Caco-2 (cell line): ENCODE measurements at regions not wholly inside any gene's neighbourhood (a gene's known extent, or its start where the extent isn't known, plus 50 kb on each side); places are given as distances from the start of the nearest gene placed in this dataset.

Experiments
- BruUV-seq: library from RNA; stranded (reverse); fragments of 400-500 nt; replicated peaks from 2 replicates; lab custom pipeline; 2021; lab: Mats Ljungman, UMichigan
- CTCF ChIA-PET: fragments of 300-600 bp; sonication (Branson Sonifier 250); formaldehyde crosslinking; loops from one replicate; lab custom pipeline; 2022; ENCODE audit warnings: antibody characterized with exemption; lab: Charles Lee
- POLR2A ChIA-PET: fragments of 300-600 bp; sonication (Branson Sonifier 250); formaldehyde crosslinking; loops from one replicate; lab custom pipeline; 2022; ENCODE audit warnings: antibody characterized with exemption; lab: Charles Lee
- DNase-seq, 2 experiments: peaks; one replicate each; pipeline versions ENCODE4 v3.0.0 to v3.0.0-alpha.2; 2020 to 2022
- H3K27me3 ChIP-seq: replicated peaks from 2 replicates; pipeline ENCODE4 v1.6.0; 2011; ENCODE audit warnings: low read length; ENCODE audit not compliant: control insufficient read depth, insufficient read depth
- H3K36me3 ChIP-seq: 2 replicates; pipeline ENCODE4 v1.5.1; 2011; ENCODE audit warnings: low read length; ENCODE audit not compliant: control insufficient read depth, insufficient read depth
- H3K4me1 ChIP-seq: fragments of 250-450 bp; sonication (Bioruptor Pico); 2 replicates; pipeline ENCODE4 v1.5.1; 2020; ENCODE audit warnings: mild to moderate bottlenecking
- H3K4me3 ChIP-seq: 2 replicates; pipeline ENCODE4 v1.5.1; 2011; ENCODE audit warnings: low read depth, mild to moderate bottlenecking, control low read depth, low read length
- H3K9me3 ChIP-seq: fragments of 250-450 bp; sonication (Bioruptor Pico); 2 replicates; pipeline ENCODE4 v1.5.1; 2020; ENCODE audit warnings: mild to moderate bottlenecking, moderate library complexity
- H3K27ac Mint-ChIP-seq: one replicate; pipeline ENCODE4 v1.8.0; 2022; ENCODE audit warnings: mixed read lengths; ENCODE audit not compliant: unreplicated experiment
- H3K27me3 Mint-ChIP-seq: one replicate; pipeline ENCODE4 v1.8.0; 2022; ENCODE audit warnings: mixed read lengths; ENCODE audit not compliant: insufficient read depth, unreplicated experiment
- H3K36me3 Mint-ChIP-seq: one replicate; pipeline ENCODE4 v1.8.0; 2022; ENCODE audit warnings: mild to moderate bottlenecking, mixed read lengths; ENCODE audit not compliant: insufficient read depth, unreplicated experiment
- H3K4me1 Mint-ChIP-seq: one replicate; pipeline ENCODE4 v1.8.0; 2022; ENCODE audit warnings: low read depth, mixed read lengths; ENCODE audit not compliant: unreplicated experiment
- H3K4me3 Mint-ChIP-seq: one replicate; pipeline ENCODE4 v1.8.0; 2022; ENCODE audit warnings: mild to moderate bottlenecking, moderate library complexity, mixed read lengths; ENCODE audit not compliant: unreplicated experiment
- H3K9me3 Mint-ChIP-seq: one replicate; pipeline ENCODE4 v1.8.0; 2022; ENCODE audit warnings: mixed read lengths; ENCODE audit not compliant: unreplicated experiment
- intact Hi-C: fragments of 100-400 bp; cut with micrococcal nuclease; formaldehyde crosslinking; loops from one replicate; pipeline ENCODE4 v1.10.0; 2022; ENCODE audit not compliant: unreplicated experiment
- TF ChIP-seq, protein P1 (sequence below), 2 experiments: fragments of 200-600 bp in 1 of 2; IDR thresholded peaks; 1 replicate in 1 of 2; 2 replicates in 1 of 2; pipeline versions ENCODE4 v1.5.1 to v1.8.0; 2011 to 2022; ENCODE audit warnings: antibody characterized with exemption in 1 of 2, control low read depth in 1 of 2, inconsistent platforms in 1 of 2, low read depth in 1 of 2, low read length in 1 of 2, mild to moderate bottlenecking in 1 of 2, moderate library complexity in 1 of 2; ENCODE audit not compliant: insufficient read depth in 1 of 2, severe bottlenecking in 1 of 2, unreplicated experiment in 1 of 2

DNA sequence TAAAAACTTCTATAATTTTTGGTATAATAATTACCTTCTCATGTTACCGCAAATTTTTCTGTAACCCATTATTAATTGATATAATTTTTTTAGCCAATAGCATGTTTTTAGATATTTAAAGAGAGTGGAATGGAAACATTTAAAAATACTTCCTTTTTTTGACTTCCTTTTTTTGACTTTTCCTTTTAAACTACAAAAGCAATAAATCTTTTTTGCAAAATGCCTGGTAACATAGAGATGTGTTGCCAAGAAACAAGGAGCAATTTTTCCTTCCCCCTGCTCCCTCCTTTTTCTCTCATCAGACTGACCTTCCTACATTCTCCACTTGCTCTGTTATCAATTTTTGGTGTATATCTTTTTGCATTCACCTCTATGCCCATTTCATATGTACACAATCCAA, 666.2 kb downstream of the ADGRL2 start:
- no peaks in the 10 kb centered on the region for H3K36me3 Mint-ChIP-seq
- H3K4me1 ChIP-seq, result no peaks in the 10 kb centered on the region
- no peaks in the 10 kb centered on the region for H3K9me3 ChIP-seq
- H3K36me3 ChIP-seq, result no peaks in the 10 kb centered on the region
- H3K9me3 Mint-ChIP-seq, result no peaks in the 10 kb centered on the region
- ChIA-PET CTCF (no interaction called here), POLR2A (no interaction called here)
- no peaks in the 10 kb centered on the region for H3K27me3 Mint-ChIP-seq
- H3K27me3 ChIP-seq, result no peaks in the 10 kb centered on the region
- H3K4me3 Mint-ChIP-seq, result no peak overlapping the region
- H3K27ac Mint-ChIP-seq, result no peak overlapping the region
- intact Hi-C loops, result no loop called here
- no TSS peak for BruUV-seq
- H3K4me3 ChIP-seq, result no peak overlapping the region
- TF ChIP-seq, protein P1, sequence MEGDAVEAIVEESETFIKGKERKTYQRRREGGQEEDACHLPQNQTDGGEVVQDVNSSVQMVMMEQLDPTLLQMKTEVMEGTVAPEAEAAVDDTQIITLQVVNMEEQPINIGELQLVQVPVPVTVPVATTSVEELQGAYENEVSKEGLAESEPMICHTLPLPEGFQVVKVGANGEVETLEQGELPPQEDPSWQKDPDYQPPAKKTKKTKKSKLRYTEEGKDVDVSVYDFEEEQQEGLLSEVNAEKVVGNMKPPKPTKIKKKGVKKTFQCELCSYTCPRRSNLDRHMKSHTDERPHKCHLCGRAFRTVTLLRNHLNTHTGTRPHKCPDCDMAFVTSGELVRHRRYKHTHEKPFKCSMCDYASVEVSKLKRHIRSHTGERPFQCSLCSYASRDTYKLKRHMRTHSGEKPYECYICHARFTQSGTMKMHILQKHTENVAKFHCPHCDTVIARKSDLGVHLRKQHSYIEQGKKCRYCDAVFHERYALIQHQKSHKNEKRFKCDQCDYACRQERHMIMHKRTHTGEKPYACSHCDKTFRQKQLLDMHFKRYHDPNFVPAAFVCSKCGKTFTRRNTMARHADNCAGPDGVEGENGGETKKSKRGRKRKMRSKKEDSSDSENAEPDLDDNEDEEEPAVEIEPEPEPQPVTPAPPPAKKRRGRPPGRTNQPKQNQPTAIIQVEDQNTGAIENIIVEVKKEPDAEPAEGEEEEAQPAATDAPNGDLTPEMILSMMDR (IDR thresholded peaks at IDR 0.05; ENCODE audit: insufficient read depth in 1 of 2, low read depth in 1 of 2, low read length in 1 of 2, severe bottlenecking in 1 of 2, unreplicated experiment in 1 of 2), result no peak
- DNase-seq, result no peak
- H3K4me1 Mint-ChIP-seq, result no peaks in the 10 kb centered on the region

DNA sequence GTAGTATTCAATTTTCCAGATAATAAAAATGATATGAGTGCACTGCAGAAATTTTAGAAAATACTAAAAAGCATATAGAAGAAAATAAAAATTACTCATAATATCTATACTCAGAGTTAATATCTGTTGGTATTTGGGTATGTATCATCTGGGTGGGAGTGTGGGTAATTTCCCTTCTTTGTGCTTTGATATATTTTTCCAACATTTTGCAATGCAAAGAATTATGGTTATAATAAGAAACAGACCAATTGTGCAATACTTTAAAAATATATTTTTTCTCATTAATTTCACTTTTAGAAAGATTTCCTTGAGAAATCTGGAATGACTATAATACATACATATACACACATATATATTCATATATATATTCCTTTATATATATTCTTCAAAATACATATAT, 665.7 kb downstream of the ADGRL2 start:
- Histone ChIP-seq H3K9me3 (no peaks in the 10 kb centered on the region), H3K36me3 (no peaks in the 10 kb centered on the region), H3K4me1 (no peaks in the 10 kb centered on the region), H3K27me3 (no peaks in the 10 kb centered on the region), H3K4me3 (no peak overlapping the region)
- BruUV-seq, result no TSS peak
- TF ChIP-seq, protein P1 (IDR thresholded peaks at IDR 0.05; ENCODE audit: insufficient read depth in 1 of 2, low read depth in 1 of 2, low read length in 1 of 2, severe bottlenecking in 1 of 2, unreplicated experiment in 1 of 2), result no peak
- Mint-ChIP-seq H3K9me3 (no peaks in the 10 kb centered on the region), H3K4me1 (no peaks in the 10 kb centered on the region), H3K27ac (no peak overlapping the region), H3K36me3 (no peaks in the 10 kb centered on the region), H3K27me3 (no peaks in the 10 kb centered on the region), H3K4me3 (no peak overlapping the region)
- ChIA-PET CTCF (no interaction called here), POLR2A (no interaction called here)
- intact Hi-C loops, result no loop called here
- DNase-seq, result no peak

DNA sequence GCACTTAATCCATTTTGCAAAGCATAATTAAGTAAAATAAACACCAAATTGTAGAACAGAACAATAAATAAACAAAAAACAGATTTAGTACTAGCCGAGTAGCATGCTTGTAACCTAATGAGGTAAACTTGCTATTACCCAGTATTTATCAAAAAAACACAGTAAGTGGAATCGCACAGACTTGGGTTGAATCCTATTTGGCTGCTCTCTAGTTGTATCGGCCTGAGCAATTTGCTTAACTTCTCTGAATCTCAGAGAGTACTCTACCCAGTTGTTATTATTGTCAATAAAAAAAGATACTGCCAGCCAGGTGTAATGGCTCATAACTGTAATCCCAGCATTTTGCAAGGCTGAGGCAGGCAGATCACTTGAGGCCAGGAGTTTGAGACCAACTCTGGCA, 664.3 kb downstream of the ADGRL2 start:
- ChIA-PET CTCF (no interaction called here), POLR2A (no interaction called here)
- BruUV-seq, result no TSS peak
- no peaks in the 10 kb centered on the region for H3K9me3 ChIP-seq
- no peak for DNase-seq
- no peaks in the 10 kb centered on the region for H3K4me1 Mint-ChIP-seq
- no peaks in the 10 kb centered on the region for H3K27me3 ChIP-seq
- no peaks in the 10 kb centered on the region for H3K36me3 Mint-ChIP-seq
- no peaks in the 10 kb centered on the region for H3K36me3 ChIP-seq
- no peaks in the 10 kb centered on the region for H3K4me1 ChIP-seq
- H3K4me3 ChIP-seq, result no peak overlapping the region
- H3K9me3 Mint-ChIP-seq, result no peaks in the 10 kb centered on the region
- no peak overlapping the region for H3K27ac Mint-ChIP-seq
- no peak overlapping the region for H3K4me3 Mint-ChIP-seq
- TF ChIP-seq, protein P1 (IDR thresholded peaks at IDR 0.05; ENCODE audit: insufficient read depth in 1 of 2, low read depth in 1 of 2, low read length in 1 of 2, severe bottlenecking in 1 of 2, unreplicated experiment in 1 of 2), result no peak
- intact Hi-C loops, result no loop called here
- H3K27me3 Mint-ChIP-seq, result no peaks in the 10 kb centered on the region
